ENCODE measurements at regions not wholly inside any gene's neighbourhood (a gene's known extent, or its start where the extent isn't known, plus 50 kb on each side); places are given as distances from the start of the nearest gene placed in this dataset.

DNA sequence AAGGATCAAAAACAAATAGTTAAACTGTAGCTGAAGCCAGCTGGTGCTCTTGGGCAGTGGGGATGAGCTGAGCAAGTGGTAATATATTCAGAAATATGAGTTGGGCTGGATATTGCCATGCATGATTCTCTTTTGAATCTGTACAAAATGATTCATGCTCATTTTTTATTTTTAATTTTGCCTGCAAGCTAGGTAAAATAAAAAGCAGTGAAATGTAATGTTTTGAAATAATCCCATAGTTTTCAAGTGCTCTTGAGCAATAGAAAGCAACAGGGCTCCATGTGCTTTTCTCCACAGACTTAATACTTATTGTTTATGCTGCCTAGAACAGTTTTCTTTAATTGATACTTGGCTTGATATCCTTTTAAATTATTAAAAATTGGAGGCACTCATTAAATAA, 489.3 kb downstream of the TLE4 start:
- DNase-seq (ENCODE audit: low read depth, low spot score), result no peak
- Histone ChIP-seq H3K9me3 (ENCODE audit: control insufficient read depth, insufficient read depth, low read depth, low read length) (no peaks in the 10 kb centered on the region), H3K4me1 (ENCODE audit: control insufficient read depth, insufficient read depth, low read length) (no peaks in the 10 kb centered on the region), H3K27me3 (ENCODE audit: control insufficient read depth, insufficient read depth, low read length) (no peaks in the 10 kb centered on the region), H3K36me3 (ENCODE audit: control insufficient read depth, insufficient read depth, low read length) (no peaks in the 10 kb centered on the region), H3K4me3 (ENCODE audit: low read depth in 2 of 2, low read length in 2 of 2) (no peak overlapping the region), H3K27ac (ENCODE audit: low read length) (no peak overlapping the region)
- intact Hi-C loops (cut with micrococcal nuclease; ENCODE audit: unreplicated experiment) (no loop called here), in situ Hi-C loops (cut with HindIII; ENCODE audit: low pct_unique_long_range_greater_than_20kb, low sequenced_read_pairs) (no loop called here)
- BruUV-seq (replicated peaks), result no TSS peak
- no peak for TF ChIP-seq TCF7L2 (IDR thresholded peaks at IDR 0.05; ENCODE audit: low read depth, low read length)
- TF ChIP-seq, protein P1, sequence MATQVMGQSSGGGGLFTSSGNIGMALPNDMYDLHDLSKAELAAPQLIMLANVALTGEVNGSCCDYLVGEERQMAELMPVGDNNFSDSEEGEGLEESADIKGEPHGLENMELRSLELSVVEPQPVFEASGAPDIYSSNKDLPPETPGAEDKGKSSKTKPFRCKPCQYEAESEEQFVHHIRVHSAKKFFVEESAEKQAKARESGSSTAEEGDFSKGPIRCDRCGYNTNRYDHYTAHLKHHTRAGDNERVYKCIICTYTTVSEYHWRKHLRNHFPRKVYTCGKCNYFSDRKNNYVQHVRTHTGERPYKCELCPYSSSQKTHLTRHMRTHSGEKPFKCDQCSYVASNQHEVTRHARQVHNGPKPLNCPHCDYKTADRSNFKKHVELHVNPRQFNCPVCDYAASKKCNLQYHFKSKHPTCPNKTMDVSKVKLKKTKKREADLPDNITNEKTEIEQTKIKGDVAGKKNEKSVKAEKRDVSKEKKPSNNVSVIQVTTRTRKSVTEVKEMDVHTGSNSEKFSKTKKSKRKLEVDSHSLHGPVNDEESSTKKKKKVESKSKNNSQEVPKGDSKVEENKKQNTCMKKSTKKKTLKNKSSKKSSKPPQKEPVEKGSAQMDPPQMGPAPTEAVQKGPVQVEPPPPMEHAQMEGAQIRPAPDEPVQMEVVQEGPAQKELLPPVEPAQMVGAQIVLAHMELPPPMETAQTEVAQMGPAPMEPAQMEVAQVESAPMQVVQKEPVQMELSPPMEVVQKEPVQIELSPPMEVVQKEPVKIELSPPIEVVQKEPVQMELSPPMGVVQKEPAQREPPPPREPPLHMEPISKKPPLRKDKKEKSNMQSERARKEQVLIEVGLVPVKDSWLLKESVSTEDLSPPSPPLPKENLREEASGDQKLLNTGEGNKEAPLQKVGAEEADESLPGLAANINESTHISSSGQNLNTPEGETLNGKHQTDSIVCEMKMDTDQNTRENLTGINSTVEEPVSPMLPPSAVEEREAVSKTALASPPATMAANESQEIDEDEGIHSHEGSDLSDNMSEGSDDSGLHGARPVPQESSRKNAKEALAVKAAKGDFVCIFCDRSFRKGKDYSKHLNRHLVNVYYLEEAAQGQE (IDR thresholded peaks at IDR 0.05; ENCODE audit: insufficient read depth in 1 of 2, low read depth in 2 of 2, low read length in 1 of 2), result no peak
- TF ChIP-seq, protein P2, sequence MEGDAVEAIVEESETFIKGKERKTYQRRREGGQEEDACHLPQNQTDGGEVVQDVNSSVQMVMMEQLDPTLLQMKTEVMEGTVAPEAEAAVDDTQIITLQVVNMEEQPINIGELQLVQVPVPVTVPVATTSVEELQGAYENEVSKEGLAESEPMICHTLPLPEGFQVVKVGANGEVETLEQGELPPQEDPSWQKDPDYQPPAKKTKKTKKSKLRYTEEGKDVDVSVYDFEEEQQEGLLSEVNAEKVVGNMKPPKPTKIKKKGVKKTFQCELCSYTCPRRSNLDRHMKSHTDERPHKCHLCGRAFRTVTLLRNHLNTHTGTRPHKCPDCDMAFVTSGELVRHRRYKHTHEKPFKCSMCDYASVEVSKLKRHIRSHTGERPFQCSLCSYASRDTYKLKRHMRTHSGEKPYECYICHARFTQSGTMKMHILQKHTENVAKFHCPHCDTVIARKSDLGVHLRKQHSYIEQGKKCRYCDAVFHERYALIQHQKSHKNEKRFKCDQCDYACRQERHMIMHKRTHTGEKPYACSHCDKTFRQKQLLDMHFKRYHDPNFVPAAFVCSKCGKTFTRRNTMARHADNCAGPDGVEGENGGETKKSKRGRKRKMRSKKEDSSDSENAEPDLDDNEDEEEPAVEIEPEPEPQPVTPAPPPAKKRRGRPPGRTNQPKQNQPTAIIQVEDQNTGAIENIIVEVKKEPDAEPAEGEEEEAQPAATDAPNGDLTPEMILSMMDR (IDR thresholded peaks at IDR 0.05), result no peak
- TF ChIP-seq SIN3A (IDR thresholded peaks at IDR 0.05; ENCODE audit: borderline replicate concordance, insufficient read depth, low read depth, low read length), result no peak
- no peak for TF ChIP-seq POLR2AphosphoS5 (IDR thresholded peaks at IDR 0.05; ENCODE audit: low read depth, low read length)
- ATAC-seq, result no peak
- ChIA-PET POLR2A (no interaction called here), CTCF (no interaction called here)

DNA sequence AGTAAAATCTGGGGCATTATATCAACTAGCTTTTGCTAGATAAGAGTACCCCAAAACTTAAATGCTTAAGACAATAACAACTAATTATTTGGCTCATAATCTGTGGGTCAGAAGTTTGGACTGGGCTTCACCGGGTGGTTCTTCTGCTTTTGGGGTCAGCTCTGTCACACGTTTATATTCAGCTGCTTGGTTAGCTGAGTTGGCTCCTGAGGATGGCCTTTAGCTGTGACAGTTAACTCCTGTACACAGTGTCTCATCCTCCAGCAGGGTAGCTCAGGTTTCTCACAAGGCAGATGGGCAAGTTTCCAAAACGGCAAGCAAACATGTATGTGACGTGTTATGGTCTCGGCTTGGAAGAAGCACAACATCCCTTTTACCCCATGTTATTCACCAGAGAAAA, 488.2 kb downstream of the TLE4 start:
- no peak for ATAC-seq
- no peak for DNase-seq (ENCODE audit: low read depth, low spot score)
- H3K4me1 ChIP-seq (ENCODE audit: control insufficient read depth, insufficient read depth, low read length), result no peaks in the 10 kb centered on the region
- intact Hi-C loops (cut with micrococcal nuclease; ENCODE audit: unreplicated experiment), result no loop called here
- no peaks in the 10 kb centered on the region for H3K36me3 ChIP-seq (ENCODE audit: control insufficient read depth, insufficient read depth, low read length)
- in situ Hi-C loops (cut with HindIII; ENCODE audit: low pct_unique_long_range_greater_than_20kb, low sequenced_read_pairs), result no loop called here
- no peak for TF ChIP-seq POLR2AphosphoS5 (IDR thresholded peaks at IDR 0.05; ENCODE audit: low read depth, low read length)
- TF ChIP-seq TCF7L2 (IDR thresholded peaks at IDR 0.05; ENCODE audit: low read depth, low read length), result no peak
- TF ChIP-seq, protein P2 (IDR thresholded peaks at IDR 0.05), result no peak
- TF ChIP-seq, protein P1 (IDR thresholded peaks at IDR 0.05; ENCODE audit: insufficient read depth in 1 of 2, low read depth in 2 of 2, low read length in 1 of 2), result no peak
- no peak for TF ChIP-seq SIN3A (IDR thresholded peaks at IDR 0.05; ENCODE audit: borderline replicate concordance, insufficient read depth, low read depth, low read length)
- H3K27ac ChIP-seq (ENCODE audit: low read length), result no peak overlapping the region
- ChIA-PET POLR2A (no interaction called here), CTCF (no interaction called here)
- no peaks in the 10 kb centered on the region for H3K9me3 ChIP-seq (ENCODE audit: control insufficient read depth, insufficient read depth, low read depth, low read length)
- no peak overlapping the region for H3K4me3 ChIP-seq (ENCODE audit: low read depth in 2 of 2, low read length in 2 of 2)
- H3K27me3 ChIP-seq (ENCODE audit: control insufficient read depth, insufficient read depth, low read length), result no peaks in the 10 kb centered on the region
- no TSS peak for BruUV-seq (replicated peaks)

Measured in Panc1 (cell line).